Sigmoid colon (tissue), 4 donors: ENCODE measurements at regions not wholly inside any gene's neighbourhood (a gene's known extent, or its start where the extent isn't known, plus 50 kb on each side); places are given as distances from the start of the nearest gene placed in this dataset.

Source experiments
- POLR2A ChIP-seq, 2 donors: fragments of 450-650 bp; IDR thresholded peaks; one replicate each; pipeline ENCODE4 v1.6.1; 2016; ENCODE audit warnings: antibody characterized with exemption in 2 of 2, mild to moderate bottlenecking in 2 of 2, moderate library complexity in 2 of 2
- POLR2AphosphoS5 ChIP-seq, 4 donors: sonication (generic); formaldehyde crosslinking; IDR thresholded peaks; one replicate each; pipeline ENCODE4 v1.6.1; 2017; ENCODE audit warnings: antibody characterized with exemption in 4 of 4
- TF ChIP-seq, protein P1 (sequence below), 4 experiments: fragments of 450-650 bp in 3 of 4; fragments of 200-600 bp in 1 of 4; IDR thresholded peaks; one replicate each; pipeline ENCODE4 v1.5.1; 2016 to 2019; ENCODE audit warnings: antibody characterized with exemption in 4 of 4, mild to moderate bottlenecking in 3 of 4, moderate library complexity in 2 of 4

DNA sequence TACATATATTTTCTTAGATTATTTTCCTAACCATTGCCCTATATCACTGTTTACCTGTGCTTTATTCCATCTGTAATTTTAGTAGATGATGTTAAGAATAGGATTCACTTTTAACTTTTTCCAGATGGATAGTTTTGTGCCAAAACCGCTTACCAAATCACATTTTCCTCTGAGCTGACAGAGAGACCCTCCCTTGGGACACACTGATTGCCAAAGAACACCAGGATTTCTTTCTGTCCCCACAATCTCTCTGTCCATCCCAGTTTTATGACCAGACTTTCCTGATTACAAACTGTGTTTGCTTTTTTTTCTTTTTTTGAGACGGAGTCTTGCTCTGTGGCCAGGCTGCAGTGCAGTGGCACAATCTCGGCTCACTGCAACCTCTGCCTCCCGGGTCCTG is 81.3 kb upstream of the SPATA31C2 start:
- no peak for TF ChIP-seq POLR2A (IDR thresholded peaks at IDR 0.05)
- TF ChIP-seq, protein P1, sequence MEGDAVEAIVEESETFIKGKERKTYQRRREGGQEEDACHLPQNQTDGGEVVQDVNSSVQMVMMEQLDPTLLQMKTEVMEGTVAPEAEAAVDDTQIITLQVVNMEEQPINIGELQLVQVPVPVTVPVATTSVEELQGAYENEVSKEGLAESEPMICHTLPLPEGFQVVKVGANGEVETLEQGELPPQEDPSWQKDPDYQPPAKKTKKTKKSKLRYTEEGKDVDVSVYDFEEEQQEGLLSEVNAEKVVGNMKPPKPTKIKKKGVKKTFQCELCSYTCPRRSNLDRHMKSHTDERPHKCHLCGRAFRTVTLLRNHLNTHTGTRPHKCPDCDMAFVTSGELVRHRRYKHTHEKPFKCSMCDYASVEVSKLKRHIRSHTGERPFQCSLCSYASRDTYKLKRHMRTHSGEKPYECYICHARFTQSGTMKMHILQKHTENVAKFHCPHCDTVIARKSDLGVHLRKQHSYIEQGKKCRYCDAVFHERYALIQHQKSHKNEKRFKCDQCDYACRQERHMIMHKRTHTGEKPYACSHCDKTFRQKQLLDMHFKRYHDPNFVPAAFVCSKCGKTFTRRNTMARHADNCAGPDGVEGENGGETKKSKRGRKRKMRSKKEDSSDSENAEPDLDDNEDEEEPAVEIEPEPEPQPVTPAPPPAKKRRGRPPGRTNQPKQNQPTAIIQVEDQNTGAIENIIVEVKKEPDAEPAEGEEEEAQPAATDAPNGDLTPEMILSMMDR (IDR thresholded peaks at IDR 0.05) = no peak
- no peak for TF ChIP-seq POLR2AphosphoS5 (IDR thresholded peaks at IDR 0.05)
